Globus pallidus (tissue), 1 donor: ENCODE measurements at regions not wholly inside any gene's neighbourhood (a gene's known extent, or its start where the extent isn't known, plus 50 kb on each side); places are given as distances from the start of the nearest gene placed in this dataset.
"Not testable (repeated sequence)": the region's sequence is repeated elsewhere in the genome, so short reads cannot be mapped to it uniquely, and the experiment has no call there.

Source experiments
- DNase-seq: peaks from one replicate; pipeline ENCODE4 v3.0.0-alpha.2; 2015; ENCODE audit warnings: low spot score

DNA sequence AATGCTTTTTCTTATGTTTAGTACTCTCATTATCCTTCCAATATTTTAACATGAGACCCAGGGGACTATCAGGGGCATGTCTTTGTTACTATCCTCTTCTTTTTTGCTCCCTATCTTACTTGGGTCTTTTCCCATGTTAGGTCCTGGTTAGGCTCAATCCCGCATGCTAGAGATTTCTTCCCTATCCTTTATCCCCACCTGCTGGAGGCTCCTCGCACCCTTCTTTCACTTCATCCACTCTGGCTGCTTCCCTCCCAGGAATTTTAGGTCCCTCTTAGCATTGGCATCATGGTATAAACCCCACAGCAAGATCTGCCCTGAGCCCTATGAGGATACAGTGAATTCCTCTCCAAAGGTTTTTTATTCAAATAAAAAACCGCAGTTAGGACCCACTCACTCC lies 567.3 kb downstream of the ANKRD30B start:
- peak; percentile 13 for DNase-seq

DNA sequence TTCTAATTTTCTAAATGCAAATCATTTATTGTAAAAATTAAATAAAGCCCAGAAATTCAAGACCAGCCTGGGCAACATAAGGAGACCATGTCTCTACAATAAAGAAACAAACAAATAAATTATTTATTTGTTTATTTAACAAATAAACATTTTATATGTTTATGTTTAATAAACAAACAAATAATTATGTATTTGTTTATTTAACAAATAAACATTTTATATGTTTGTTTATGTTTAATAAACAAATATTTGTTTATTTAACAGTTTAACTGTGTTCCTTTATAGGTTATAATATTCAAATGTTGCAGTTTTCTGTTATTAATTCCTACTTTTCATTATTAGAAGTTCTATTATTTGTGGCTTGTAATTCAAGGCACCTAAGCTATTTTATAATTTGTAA lies 570.7 kb downstream of the ANKRD30B start:
- not testable (repeated sequence) for DNase-seq

DNA sequence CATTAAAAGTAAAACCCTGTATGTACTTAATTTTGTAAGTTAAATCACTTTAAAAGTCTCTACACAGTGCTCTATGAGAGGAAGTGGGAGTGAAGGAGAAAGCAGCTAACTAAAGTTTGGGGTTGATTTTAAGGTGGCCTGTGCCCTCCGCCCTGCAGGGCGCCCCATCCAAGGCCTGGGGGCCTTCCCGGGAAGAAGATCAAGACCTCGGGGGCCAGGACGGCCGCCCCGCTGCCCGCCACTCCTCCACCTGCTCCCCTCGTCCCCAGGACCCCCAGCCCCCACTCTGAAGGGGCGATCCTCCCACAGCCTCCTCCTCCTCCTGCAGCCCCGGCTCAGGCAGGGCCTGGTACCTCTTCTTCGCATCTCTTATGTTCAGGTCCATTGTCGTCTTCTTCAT lies 581.7 kb downstream of the ANKRD30B start:
- not testable (repeated sequence) for DNase-seq

DNA sequence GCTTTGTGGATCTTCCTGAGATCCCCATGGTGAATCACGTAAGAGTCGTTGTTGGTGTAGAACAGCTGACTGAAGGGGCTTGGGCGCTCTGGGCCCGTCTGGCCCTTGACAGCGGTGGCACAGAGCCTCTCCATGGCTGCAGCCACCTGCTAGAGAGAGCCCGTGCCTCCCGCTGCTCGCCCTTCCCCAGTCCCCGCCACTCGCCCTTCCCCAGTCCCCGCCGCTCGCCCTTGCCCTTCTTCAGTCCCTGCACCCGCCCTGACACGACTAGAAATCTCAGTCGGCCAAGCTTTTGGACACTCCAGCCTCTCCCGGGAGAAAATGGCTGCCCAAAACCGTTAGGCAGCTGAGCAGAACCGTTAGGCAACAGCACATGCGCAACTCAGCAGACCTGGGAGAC lies 582.2 kb downstream of the ANKRD30B start:
- not testable (repeated sequence) for DNase-seq

DNA sequence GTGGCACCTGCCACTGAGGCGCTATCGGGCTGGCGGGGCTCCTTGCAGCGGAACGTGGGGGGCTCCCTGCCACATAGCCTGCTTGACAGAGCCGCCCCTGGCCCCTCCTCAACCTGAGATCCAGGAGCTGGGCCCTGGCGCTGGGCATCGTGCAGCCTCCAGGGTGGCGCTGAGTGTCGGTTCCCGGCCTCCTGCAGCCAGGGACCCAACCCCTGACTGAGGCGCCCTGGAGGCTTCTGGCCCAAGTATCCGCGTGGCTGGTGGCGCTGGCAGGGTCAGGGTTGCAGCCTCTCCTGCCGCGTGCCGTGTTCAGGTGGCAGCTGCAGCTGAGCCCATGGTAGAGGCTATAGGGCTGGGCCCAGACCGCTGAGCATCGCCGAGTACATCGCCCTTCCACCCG lies 582.6 kb downstream of the ANKRD30B start:
- DNase-seq, result not testable (repeated sequence)

DNA sequence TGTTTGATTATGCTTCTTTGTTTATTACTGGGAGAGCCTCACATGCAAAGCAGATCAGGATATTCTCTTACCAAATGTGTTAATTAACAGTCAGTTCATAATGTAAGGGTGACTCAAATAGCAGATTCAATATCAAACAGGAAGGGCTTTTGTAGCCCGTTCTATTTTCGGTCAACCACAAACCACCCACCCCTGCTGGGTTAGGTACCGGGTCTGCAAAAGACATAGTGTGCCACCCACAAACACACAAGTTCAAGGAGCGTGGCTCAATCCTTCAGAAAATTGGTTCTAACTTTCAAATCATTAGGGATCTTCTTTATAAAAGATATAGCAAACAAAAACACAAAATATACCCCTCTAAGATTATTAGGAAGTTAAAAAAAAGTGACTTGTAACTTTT lies 627.7 kb downstream of the ANKRD30B start:
- DNase-seq, result not testable (repeated sequence)

- DNase-seq, result not testable (repeated sequence)
Measured at GRCh38 chr18:15407874-15408273, 659.9 kb downstream of the ANKRD30B start.
